ENCODE measurements at regions not wholly inside any gene's neighbourhood (a gene's known extent, or its start where the extent isn't known, plus 50 kb on each side); places are given as distances from the start of the nearest gene placed in this dataset.
A peak's percentile ranks its signal among the peaks of the same experiment; 100 is the strongest.

GRCh38 chr16:86033971-86034370 lies 135.0 kb downstream of the IRF8 start:
- intact Hi-C loops (cut with micrococcal nuclease; ENCODE audit: unreplicated experiment) = no loop called here
- no peak for TF ChIP-seq E4F1 (IDR thresholded peaks at IDR 0.05; ENCODE audit: borderline replicate concordance, partially characterized antibody)
- no peak overlapping the region for H3K27ac ChIP-seq (ENCODE audit: control insufficient read depth, insufficient read depth)
- no peaks in the 10 kb centered on the region; the same call in 2 of the 3 replicates for H3K9me3 ChIP-seq (replicated peaks; ENCODE audit: control insufficient read depth, insufficient read depth, low read length)
- FAIRE-seq (no peak), ATAC-seq (0 out of 3 replicates have a peak, but pooled peaks have one; percentile 14), DNase-seq (ENCODE audit: low read depth, low spot score) (no peak)
- H3K4me3 ChIP-seq = no peak overlapping the region
- RAD21 ChIA-PET (ENCODE audit: unreplicated experiment) = interaction anchor here (0.5 kb wide), 1 partner anchor 214 kb away, joined by 3 read pairs; no protein-coding TSS in a partner anchor
- no peaks in the 10 kb centered on the region for H3K36me3 ChIP-seq (ENCODE audit: control insufficient read depth in 2 of 2, insufficient read depth in 2 of 2, low read length in 1 of 2)
- CTCF ChIA-PET = interaction anchor here (1.0 to 1.2 kb wide), 2 partner anchors 213 to 286 kb away, joined by 4 to 6 read pairs; no protein-coding TSS in a partner anchor
- H3K9ac ChIP-seq (ENCODE audit: control insufficient read depth, insufficient read depth, low read length) = no peak overlapping the region
- H4K20me1 ChIP-seq (ENCODE audit: control insufficient read depth, insufficient read depth) = no peaks in the 10 kb centered on the region
- WGBS (ENCODE audit: insufficient coverage, insufficient replicate concordance, low lambda C conversion rate, missing lambda C conversion rate) = 15% methylated on average over 4 of the region's 4 CpGs
- in situ Hi-C loops (cut with MboI) = no loop called here
- no peaks in the 10 kb centered on the region for H3K79me2 ChIP-seq (ENCODE audit: control insufficient read depth, insufficient read depth, low read length)
- H3K27me3 ChIP-seq (replicated peaks in 1 of 2; ENCODE audit: control insufficient read depth in 2 of 2, insufficient read depth in 2 of 2, low read length in 1 of 2) = peaks cover 2 to 3% of the 10 kb centered on the region in 2 experiments; a peak in 2 of 4 replicates
- no peaks in the 10 kb centered on the region for H3K4me1 ChIP-seq (ENCODE audit: control insufficient read depth, insufficient read depth, low read length)
- no peak overlapping the region for H3K4me2 ChIP-seq (ENCODE audit: control insufficient read depth, insufficient read depth)
- SMC1A ChIA-PET (ENCODE audit: uncharacterized antibody, unreplicated experiment) = no interaction called here
- BruUV-seq (replicated peaks) = no TSS peak
- POLR2A ChIA-PET = no interaction called here
- H2AFZ ChIP-seq (ENCODE audit: control insufficient read depth, low read depth, low read length) = no peak overlapping the region

- H3K27ac ChIP-seq (ENCODE audit: control insufficient read depth, insufficient read depth) = no peak overlapping the region
- H3K79me2 ChIP-seq (ENCODE audit: control insufficient read depth, insufficient read depth, low read length) = no peaks in the 10 kb centered on the region
- in situ Hi-C loops (cut with MboI) (no loop called here), intact Hi-C loops (cut with micrococcal nuclease; ENCODE audit: unreplicated experiment) (no loop called here)
- ChIA-PET SMC1A (ENCODE audit: uncharacterized antibody, unreplicated experiment) (no interaction called here), RAD21 (ENCODE audit: unreplicated experiment) (interaction anchor here (0.5 kb wide), 1 partner anchor 215 kb away, joined by 3 read pairs; no protein-coding TSS in a partner anchor), CTCF (no interaction called here), POLR2A (no interaction called here)
- H3K4me1 ChIP-seq (ENCODE audit: control insufficient read depth, insufficient read depth, low read length) = no peaks in the 10 kb centered on the region
- H3K36me3 ChIP-seq (ENCODE audit: control insufficient read depth in 2 of 2, insufficient read depth in 2 of 2, low read length in 1 of 2) = no peaks in the 10 kb centered on the region
- no peak overlapping the region for H3K9ac ChIP-seq (ENCODE audit: control insufficient read depth, insufficient read depth, low read length)
- no peak overlapping the region for H3K4me3 ChIP-seq
- BruUV-seq (replicated peaks) = no TSS peak
- TF ChIP-seq HSF1 (IDR thresholded peaks at IDR 0.05; ENCODE audit: low read depth, low read length) (no peak), ATF7 (IDR thresholded peaks at IDR 0.05; ENCODE audit: low read depth) (no peak), LARP7 (IDR thresholded peaks at IDR 0.05) (no peak)
- no peak for FAIRE-seq
- H3K4me2 ChIP-seq (ENCODE audit: control insufficient read depth, insufficient read depth) = no peak overlapping the region
- no peaks in the 10 kb centered on the region for H4K20me1 ChIP-seq (ENCODE audit: control insufficient read depth, insufficient read depth)
- DNase-seq (ENCODE audit: low read depth, low spot score) = no peak
- no peak for ATAC-seq
- peaks cover 2 to 3% of the 10 kb centered on the region in 2 experiments; a peak in 2 of 4 replicates for H3K27me3 ChIP-seq (replicated peaks in 1 of 2; ENCODE audit: control insufficient read depth in 2 of 2, insufficient read depth in 2 of 2, low read length in 1 of 2)
- H2AFZ ChIP-seq (ENCODE audit: control insufficient read depth, low read depth, low read length) = no peak overlapping the region
- H3K9me3 ChIP-seq (replicated peaks; ENCODE audit: control insufficient read depth, insufficient read depth, low read length) = no peaks in the 10 kb centered on the region; the same call in 2 of the 3 replicates
- 58% methylated on average over 12 of the region's 12 CpGs for WGBS (ENCODE audit: insufficient coverage, insufficient replicate concordance, low lambda C conversion rate, missing lambda C conversion rate)
Observed at GRCh38 chr16:86034421-86034919, 135.5 kb downstream of the IRF8 start.

Measured in GM12878 (cell line).